Spleen (tissue), 7 donors: ENCODE measurements at regions not wholly inside any gene's neighbourhood (a gene's known extent, or its start where the extent isn't known, plus 50 kb on each side); places are given as distances from the start of the nearest gene placed in this dataset.

Source experiments
- CTCF ChIP-seq, 11 experiments: fragments of 200-600 bp in 7 of 11; fragments of 450-650 bp in 4 of 11; sonication (generic) in 4 of 11; IDR thresholded peaks in 8 of 11; conservative IDR thresholded peaks in 3 of 11; 1 replicate in 7 of 11; 2 replicates in 4 of 11; pipeline versions ENCODE4 v1.4.0 to v1.8.0; 2016 to 2021; ENCODE audit warnings: antibody characterized with exemption in 11 of 11, inconsistent platforms in 4 of 11, mild to moderate bottlenecking in 1 of 11
- POLR2A ChIP-seq, 3 donors: fragments of 450-650 bp; IDR thresholded peaks; one replicate each; pipeline ENCODE4 v1.5.1; 2017; ENCODE audit warnings: antibody characterized with exemption in 3 of 3, mild to moderate bottlenecking in 1 of 3
- POLR2AphosphoS5 ChIP-seq, 3 donors: sonication (generic); formaldehyde crosslinking; IDR thresholded peaks; one replicate each; pipeline ENCODE4 v1.5.1; 2017; ENCODE audit warnings: antibody characterized with exemption in 3 of 3
- donor health status: DM: no; HTN: no; CAD: no; lungs with moderate emphysema.
- donor health status: DM: no; HTN: no; CAD: no.
- donor health status: DM: no; HTN: no; CAD: no.

DNA sequence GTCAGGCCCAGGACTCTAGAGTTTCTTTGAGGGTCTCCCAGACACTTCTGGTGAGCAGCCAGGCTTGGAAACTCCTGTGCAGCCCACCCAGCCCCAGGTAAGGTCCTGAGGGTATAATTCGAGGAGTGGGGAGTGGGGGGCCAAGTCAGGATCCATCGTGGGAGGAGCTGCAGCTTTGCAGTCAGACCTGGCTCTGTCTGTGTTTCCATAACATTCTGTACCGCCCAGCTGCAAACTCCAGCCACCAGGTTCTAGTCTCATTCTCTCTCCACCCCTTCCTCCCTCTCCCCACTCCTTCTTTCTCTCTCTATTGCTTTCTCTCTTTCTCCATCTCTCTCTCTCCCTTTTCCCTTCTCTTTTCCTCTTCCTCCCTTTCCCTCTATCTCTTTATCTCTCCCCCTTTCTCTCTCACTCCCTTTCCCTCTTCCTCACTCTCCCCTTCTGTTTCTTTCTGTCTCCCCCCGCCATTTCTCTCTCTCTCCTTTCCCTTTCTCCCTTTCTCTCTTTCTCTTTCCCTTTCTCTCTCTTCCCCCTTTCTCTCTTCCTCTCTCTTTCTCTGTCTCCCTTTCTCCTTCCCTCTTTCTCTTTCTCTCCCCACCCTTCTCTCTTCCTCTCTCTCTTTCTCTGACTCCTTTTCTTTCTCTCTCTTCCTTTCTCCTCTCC, 127.2 kb downstream of the MN1 start:
- no peak for TF ChIP-seq POLR2A (IDR thresholded peaks at IDR 0.05)
- no peak for TF ChIP-seq CTCF (IDR thresholded peaks at IDR 0.05 in 8 of 11, conservative IDR thresholded peaks at IDR 0.05 in 3 of 11)
- no peak for TF ChIP-seq POLR2AphosphoS5 (IDR thresholded peaks at IDR 0.05)
